ENCODE measurements at regions not wholly inside any gene's neighbourhood (a gene's known extent, or its start where the extent isn't known, plus 50 kb on each side); places are given as distances from the start of the nearest gene placed in this dataset.
"Not testable (repeated sequence)": the region's sequence is repeated elsewhere in the genome, so short reads cannot be mapped to it uniquely, and the experiment has no call there.

GRCh38 chr4:82268050-82268825, 105.6 kb downstream of the HNRNPD start:
- DNase-seq (ENCODE audit: low read depth in 1 of 2, low spot score in 2 of 2): peak in 1 of 2 experiments; percentile 20
- Histone ChIP-seq H3K9me3 (replicated peaks) (no peaks in the 10 kb centered on the region), H3K4me1 (replicated peaks) (no peaks in the 10 kb centered on the region), H3K27me3 (replicated peaks) (peaks cover 10% of the 10 kb centered on the region; the same call in 1 of the 2 replicates), H3K27ac (no peak overlapping the region), H3K36me3 (no peaks in the 10 kb centered on the region), H3K4me3 (no peak overlapping the region)

- no peaks in the 10 kb centered on the region for H3K4me1 ChIP-seq (replicated peaks)
- H3K27ac ChIP-seq: no peak overlapping the region
- H3K9me3 ChIP-seq (replicated peaks): no peaks in the 10 kb centered on the region
- no peak for DNase-seq (ENCODE audit: low read depth in 1 of 2, low spot score in 2 of 2)
- H3K27me3 ChIP-seq (replicated peaks): peaks cover 6% of the 10 kb centered on the region; the same call in 1 of the 2 replicates
- no peak overlapping the region for H3K4me3 ChIP-seq
- no peaks in the 10 kb centered on the region for H3K36me3 ChIP-seq
Observed at GRCh38 chr4:82267506-82267905, 106.3 kb downstream of the HNRNPD start.

GRCh38 chr4:82266345-82266744, 107.4 kb downstream of the HNRNPD start:
- Histone ChIP-seq H3K36me3 (no peaks in the 10 kb centered on the region), H3K4me1 (replicated peaks) (no peaks in the 10 kb centered on the region), H3K9me3 (replicated peaks) (no peaks in the 10 kb centered on the region), H3K4me3 (no peak overlapping the region), H3K27ac (no peak overlapping the region), H3K27me3 (replicated peaks) (peaks cover 6% of the 10 kb centered on the region; the same call in 1 of the 2 replicates)
- no peak for DNase-seq (ENCODE audit: low read depth in 1 of 2, low spot score in 2 of 2)

GRCh38 chr4:82261084-82261483, 112.7 kb downstream of the HNRNPD start:
- no peak for DNase-seq (ENCODE audit: low read depth in 1 of 2, low spot score in 2 of 2)
- Histone ChIP-seq H3K4me3 (no peak overlapping the region), H3K4me1 (replicated peaks) (no peaks in the 10 kb centered on the region), H3K36me3 (no peaks in the 10 kb centered on the region), H3K9me3 (replicated peaks) (no peaks in the 10 kb centered on the region), H3K27ac (no peak overlapping the region), H3K27me3 (replicated peaks) (no peaks in the 10 kb centered on the region)

- no peak for DNase-seq (ENCODE audit: low read depth in 1 of 2, low spot score in 2 of 2)
Observed at GRCh38 chr4:82260632-82261031, 113.2 kb downstream of the HNRNPD start.

GRCh38 chr4:82256718-82257117, 117.1 kb downstream of the HNRNPD start:
- DNase-seq (ENCODE audit: low read depth in 1 of 2, low spot score in 2 of 2): no peak
- no peak overlapping the region for H3K27ac ChIP-seq
- H3K27me3 ChIP-seq (replicated peaks): no peaks in the 10 kb centered on the region
- H3K4me1 ChIP-seq (replicated peaks): no peaks in the 10 kb centered on the region
- no peak overlapping the region for H3K4me3 ChIP-seq
- H3K9me3 ChIP-seq (replicated peaks): no peaks in the 10 kb centered on the region
- no peaks in the 10 kb centered on the region for H3K36me3 ChIP-seq

More at GRCh38 chr4:82260632-82261031, 113.2 kb downstream of the HNRNPD start:
- H3K4me3 ChIP-seq: no peak overlapping the region
- no peaks in the 10 kb centered on the region for H3K36me3 ChIP-seq
- no peak overlapping the region for H3K27ac ChIP-seq
- no peaks in the 10 kb centered on the region for H3K27me3 ChIP-seq (replicated peaks)
- no peaks in the 10 kb centered on the region for H3K9me3 ChIP-seq (replicated peaks)
- no peaks in the 10 kb centered on the region for H3K4me1 ChIP-seq (replicated peaks)

GRCh38 chr4:82255657-82256056, 118.1 kb downstream of the HNRNPD start:
- H3K4me1 ChIP-seq (replicated peaks): no peaks in the 10 kb centered on the region
- H3K27me3 ChIP-seq (replicated peaks): no peaks in the 10 kb centered on the region
- H3K9me3 ChIP-seq (replicated peaks): no peaks in the 10 kb centered on the region

GRCh38 chr4:82248903-82249632, 124.7 kb downstream of the HNRNPD start:
- H3K27me3 ChIP-seq (replicated peaks): no peaks in the 10 kb centered on the region; the same call in none of the 2 replicates
- no peaks in the 10 kb centered on the region for H3K36me3 ChIP-seq
- H3K4me1 ChIP-seq (replicated peaks): no peaks in the 10 kb centered on the region
- DNase-seq (ENCODE audit: low read depth in 1 of 2, low spot score in 2 of 2): no peak
- H3K9me3 ChIP-seq (replicated peaks): no peaks in the 10 kb centered on the region
- H3K27ac ChIP-seq: no peak overlapping the region
- H3K4me3 ChIP-seq: no peak overlapping the region

More at GRCh38 chr4:82255657-82256056, 118.1 kb downstream of the HNRNPD start:
- no peak overlapping the region for H3K4me3 ChIP-seq
- no peaks in the 10 kb centered on the region for H3K36me3 ChIP-seq
- DNase-seq (ENCODE audit: low read depth in 1 of 2, low spot score in 2 of 2): no peak
- no peak overlapping the region for H3K27ac ChIP-seq

- Histone ChIP-seq H3K36me3 (no peaks in the 10 kb centered on the region), H3K27ac (no peak overlapping the region), H3K4me1 (replicated peaks) (no peaks in the 10 kb centered on the region), H3K27me3 (replicated peaks) (no peaks in the 10 kb centered on the region; the same call in none of the 2 replicates), H3K4me3 (no peak overlapping the region), H3K9me3 (replicated peaks) (no peaks in the 10 kb centered on the region)
- no peak for DNase-seq (ENCODE audit: low read depth in 1 of 2, low spot score in 2 of 2)
Observed at GRCh38 chr4:82247629-82248028, 126.2 kb downstream of the HNRNPD start.

GRCh38 chr4:82247171-82247570, 126.6 kb downstream of the HNRNPD start:
- no peak for DNase-seq (ENCODE audit: low read depth in 1 of 2, low spot score in 2 of 2)
- H3K4me3 ChIP-seq: no peak overlapping the region

GRCh38 chr4:82241534-82241933, 132.3 kb downstream of the HNRNPD start:
- H3K9me3 ChIP-seq (replicated peaks): no peaks in the 10 kb centered on the region
- no peak overlapping the region for H3K27ac ChIP-seq
- peaks cover 5% of the 10 kb centered on the region; the same call in 1 of the 2 replicates for H3K27me3 ChIP-seq (replicated peaks)
- no peaks in the 10 kb centered on the region for H3K4me1 ChIP-seq (replicated peaks)
- H3K4me3 ChIP-seq: no peak overlapping the region
- no peak for DNase-seq (ENCODE audit: low read depth in 1 of 2, low spot score in 2 of 2)
- no peaks in the 10 kb centered on the region for H3K36me3 ChIP-seq

More at GRCh38 chr4:82247171-82247570, 126.6 kb downstream of the HNRNPD start:
- Histone ChIP-seq H3K27me3 (replicated peaks) (no peaks in the 10 kb centered on the region; the same call in none of the 2 replicates), H3K9me3 (replicated peaks) (no peaks in the 10 kb centered on the region), H3K36me3 (no peaks in the 10 kb centered on the region), H3K27ac (no peak overlapping the region), H3K4me1 (replicated peaks) (no peaks in the 10 kb centered on the region)

- Histone ChIP-seq H3K27ac (no peak overlapping the region), H3K27me3 (replicated peaks) (0 out of 2 replicates have a peak, but pooled peaks cover 5% of the 10 kb centered on the region), H3K36me3 (no peaks in the 10 kb centered on the region), H3K4me1 (replicated peaks) (no peaks in the 10 kb centered on the region), H3K4me3 (no peak overlapping the region), H3K9me3 (replicated peaks) (no peaks in the 10 kb centered on the region)
- DNase-seq (ENCODE audit: low read depth in 1 of 2, low spot score in 2 of 2): no peak
Observed at GRCh38 chr4:82240410-82240809, 133.4 kb downstream of the HNRNPD start.

GRCh38 chr4:82237142-82237541, 136.6 kb downstream of the HNRNPD start:
- not testable (repeated sequence) for H3K9me3 ChIP-seq (replicated peaks); H3K4me1 ChIP-seq (replicated peaks); H3K27me3 ChIP-seq (replicated peaks); H3K27ac ChIP-seq; H3K36me3 ChIP-seq; DNase-seq (ENCODE audit: low read depth in 1 of 2, low spot score in 2 of 2); H3K4me3 ChIP-seq

GRCh38 chr4:82235346-82235745, 138.4 kb downstream of the HNRNPD start:
- Histone ChIP-seq H3K36me3 (no peaks in the 10 kb centered on the region), H3K27me3 (replicated peaks) (no peaks in the 10 kb centered on the region; the same call in 1 of the 2 replicates), H3K9me3 (replicated peaks) (no peaks in the 10 kb centered on the region), H3K27ac (no peak overlapping the region), H3K4me1 (replicated peaks) (no peaks in the 10 kb centered on the region), H3K4me3 (no peak overlapping the region)
- DNase-seq (ENCODE audit: low read depth in 1 of 2, low spot score in 2 of 2): no peak
